Fibroblast of lung (primary cell): ENCODE measurements at regions not wholly inside any gene's neighbourhood (a gene's known extent, or its start where the extent isn't known, plus 50 kb on each side); places are given as distances from the start of the nearest gene placed in this dataset.

ENCODE experiments used
- DNase-seq, 2 donors: peaks; one replicate each; pipeline versions ENCODE4 v3.0.0 to v3.0.0-alpha.2; 2010; ENCODE audit warnings: low read depth in 2 of 2
- H2AFZ ChIP-seq: 2 replicates; pipeline ENCODE4 v1.5.1; 2012; ENCODE audit warnings: low read length, control low read depth, inconsistent platforms
- H3K27ac ChIP-seq: 2 replicates; pipeline ENCODE4 v1.5.1; 2011; ENCODE audit warnings: low read length, control low read depth; ENCODE audit not compliant: insufficient read depth
- H3K27me3 ChIP-seq: 2 replicates; pipeline ENCODE4 v1.5.1; 2011; ENCODE audit warnings: mild to moderate bottlenecking, low read length; ENCODE audit not compliant: control insufficient read depth, insufficient read depth
- H3K36me3 ChIP-seq: 2 replicates; pipeline ENCODE4 v1.5.1; 2011; ENCODE audit warnings: low read length; ENCODE audit not compliant: control insufficient read depth, insufficient read depth
- H3K4me1 ChIP-seq: 2 replicates; pipeline ENCODE4 v1.5.1; 2011; ENCODE audit warnings: low read length; ENCODE audit not compliant: control insufficient read depth, insufficient read depth; ENCODE audit errors: extremely low read depth
- H3K4me2 ChIP-seq: 2 replicates; pipeline ENCODE4 v1.5.1; 2011; ENCODE audit warnings: low read length, control low read depth; ENCODE audit not compliant: insufficient read depth; ENCODE audit errors: extremely low read depth
- H3K4me3 ChIP-seq, 4 experiments: fragments of 200-600 bp in 1 of 4; sonication (generic) in 1 of 4; replicated peaks in 1 of 4; 2 replicates each; pipeline ENCODE4 v1.5.1; 2011 to 2016; ENCODE audit warnings: low read length in 4 of 4, low read depth in 3 of 4, mild to moderate bottlenecking in 3 of 4, control low read depth in 2 of 4, inconsistent platforms in 1 of 4, mixed read lengths in 1 of 4; ENCODE audit not compliant: insufficient read depth in 1 of 4; ENCODE audit errors: control extremely low read depth in 1 of 4
- H3K79me2 ChIP-seq: 2 replicates; pipeline ENCODE4 v1.5.1; 2012; ENCODE audit warnings: mild to moderate bottlenecking, low read length, inconsistent platforms; ENCODE audit not compliant: control insufficient read depth, insufficient read depth
- H3K9ac ChIP-seq: 2 replicates; pipeline ENCODE4 v1.5.1; 2011; ENCODE audit warnings: mild to moderate bottlenecking, low read length, control low read depth; ENCODE audit not compliant: insufficient read depth
- H3K9me3 ChIP-seq: 2 replicates; pipeline ENCODE4 v1.5.1; 2012; ENCODE audit warnings: low read depth, low read length; ENCODE audit not compliant: control insufficient read depth, insufficient read depth
- H4K20me1 ChIP-seq: 2 replicates; pipeline ENCODE4 v1.5.1; 2011; ENCODE audit warnings: low read length; ENCODE audit not compliant: control insufficient read depth, insufficient read depth; ENCODE audit errors: extremely low read depth
- CTCF ChIP-seq, 2 donors: IDR thresholded peaks in 1 of 2; conservative IDR thresholded peaks in 1 of 2; 1 replicate in 1 of 2; 2 replicates in 1 of 2; pipeline ENCODE4 v1.5.1; 2011 to 2012; ENCODE audit warnings: low read length in 2 of 2, control low read depth in 1 of 2, inconsistent platforms in 1 of 2, low read depth in 1 of 2, mild to moderate bottlenecking in 1 of 2
- EZH2 ChIP-seq: IDR thresholded peaks from 2 replicates; pipeline ENCODE4 v1.5.1; 2012; ENCODE audit warnings: low read length, control low read depth, mild to moderate bottlenecking; ENCODE audit errors: missing control alignments

DNA sequence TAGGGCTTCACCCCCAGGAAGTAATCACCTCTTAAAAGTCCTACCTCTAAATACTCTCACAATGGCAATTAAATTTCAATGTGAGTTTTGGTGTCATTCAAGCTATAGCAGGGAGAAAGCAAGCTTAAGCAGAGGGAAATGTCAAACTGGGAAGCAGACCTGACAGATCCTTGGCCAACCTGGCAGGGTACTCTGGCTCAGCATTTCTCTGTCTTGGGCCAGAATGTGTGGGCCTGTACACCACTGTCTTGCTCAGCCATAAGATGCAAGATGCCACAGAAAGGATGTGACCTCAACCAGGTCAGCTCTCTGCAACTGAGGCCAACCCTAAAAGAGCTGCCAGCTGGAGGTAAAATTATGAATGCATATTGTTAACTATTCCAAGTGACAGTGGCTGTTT, 130.6 kb upstream of the CMC1 start:
- TF ChIP-seq CTCF (conservative IDR thresholded peaks at IDR 0.05 in 1 of 2, IDR thresholded peaks at IDR 0.05 in 1 of 2; ENCODE audit: low read depth in 1 of 2, low read length in 2 of 2) (no peak), EZH2 (no peak)
- Histone ChIP-seq H2AFZ (no peak overlapping the region), H3K9me3 (no peaks in the 10 kb centered on the region), H3K27ac (no peak overlapping the region), H3K79me2 (no peaks in the 10 kb centered on the region), H3K36me3 (no peaks in the 10 kb centered on the region), H3K4me2 (no peak overlapping the region), H3K4me1 (no peaks in the 10 kb centered on the region), H4K20me1 (no peaks in the 10 kb centered on the region), H3K27me3 (no peaks in the 10 kb centered on the region), H3K9ac (no peak overlapping the region), H3K4me3 (no peak overlapping the region)
- DNase-seq, result no peak

- no peak for DNase-seq
- TF ChIP-seq EZH2, result no peak
- no peak for TF ChIP-seq CTCF (conservative IDR thresholded peaks at IDR 0.05 in 1 of 2, IDR thresholded peaks at IDR 0.05 in 1 of 2; ENCODE audit: low read depth in 1 of 2, low read length in 2 of 2)
These were observed 126.5 kb upstream of the CMC1 start for GRCh38 chr3:28114893-28115292.

GRCh38 chr3:28115316-28115715, 126.1 kb upstream of the CMC1 start:
- Histone ChIP-seq H2AFZ (no peak overlapping the region), H3K9ac (no peak overlapping the region), H3K4me3 (no peak overlapping the region), H3K79me2 (no peaks in the 10 kb centered on the region), H4K20me1 (no peaks in the 10 kb centered on the region), H3K27me3 (no peaks in the 10 kb centered on the region), H3K4me2 (no peak overlapping the region), H3K4me1 (no peaks in the 10 kb centered on the region), H3K27ac (no peak overlapping the region), H3K9me3 (no peaks in the 10 kb centered on the region), H3K36me3 (no peaks in the 10 kb centered on the region)
- no peak for DNase-seq
- TF ChIP-seq EZH2 (no peak), CTCF (conservative IDR thresholded peaks at IDR 0.05 in 1 of 2, IDR thresholded peaks at IDR 0.05 in 1 of 2; ENCODE audit: low read depth in 1 of 2, low read length in 2 of 2) (no peak)

More at GRCh38 chr3:28114893-28115292, 126.5 kb upstream of the CMC1 start:
- Histone ChIP-seq H4K20me1 (no peaks in the 10 kb centered on the region), H3K4me3 (no peak overlapping the region), H3K4me1 (no peaks in the 10 kb centered on the region), H3K79me2 (no peaks in the 10 kb centered on the region), H3K9me3 (no peaks in the 10 kb centered on the region), H3K27ac (no peak overlapping the region), H2AFZ (no peak overlapping the region), H3K27me3 (no peaks in the 10 kb centered on the region), H3K36me3 (no peaks in the 10 kb centered on the region), H3K9ac (no peak overlapping the region), H3K4me2 (no peak overlapping the region)
